Stomach (tissue), 4 donors: ENCODE measurements at regions not wholly inside any gene's neighbourhood (a gene's known extent, or its start where the extent isn't known, plus 50 kb on each side); places are given as distances from the start of the nearest gene placed in this dataset.

Experiments used
- CTCF ChIP-seq, 7 experiments: fragments of 450-650 bp in 4 of 7; fragments of 200-600 bp in 3 of 7; sonication (generic) in 3 of 7; IDR thresholded peaks; one replicate each; pipeline ENCODE4 v1.5.1; 2016 to 2019; ENCODE audit warnings: antibody characterized with exemption in 7 of 7, control low read depth in 2 of 7, mild to moderate bottlenecking in 1 of 7
- POLR2A ChIP-seq, 4 donors: fragments of 450-650 bp; IDR thresholded peaks; one replicate each; pipeline ENCODE4 v1.6.1; 2016; ENCODE audit warnings: antibody characterized with exemption in 4 of 4, control low read depth in 2 of 4, mild to moderate bottlenecking in 1 of 4, moderate library complexity in 1 of 4

GRCh38 chr16:55144651-55145050 is 179.4 kb upstream of the IRX6 start:
- TF ChIP-seq CTCF (IDR thresholded peaks at IDR 0.05) (no peak), POLR2A (IDR thresholded peaks at IDR 0.05) (no peak)
